Urothelium cell line (cell line): ENCODE measurements at regions not wholly inside any gene's neighbourhood (a gene's known extent, or its start where the extent isn't known, plus 50 kb on each side); places are given as distances from the start of the nearest gene placed in this dataset.
"Not testable (repeated sequence)": the region's sequence is repeated elsewhere in the genome, so short reads cannot be mapped to it uniquely, and the experiment has no call there.

Experiments
- DNase-seq: peaks from one replicate; pipeline ENCODE4 v3.0.0; 2011; ENCODE audit warnings: low spot score, mixed read lengths
- FAIRE-seq: peaks from 2 replicates; lab custom pipeline; 2011; peaks lifted over from hg19 to GRCh38; lab: Jason Lieb, UNC

GRCh38 chr1:65059930-65060538 lies 88.0 kb upstream of the AK4 start:
- FAIRE-seq (no peak), DNase-seq (peak; percentile 27)

GRCh38 chr1:65062339-65062738 lies 85.7 kb upstream of the AK4 start:
- FAIRE-seq (no peak), DNase-seq (no peak)

- FAIRE-seq: no peak
- no peak for DNase-seq
Measured at GRCh38 chr1:65063025-65063424, 85.0 kb upstream of the AK4 start.

- DNase-seq: no peak
- no peak for FAIRE-seq
Measured at GRCh38 chr1:65064981-65065380, 83.0 kb upstream of the AK4 start.

- FAIRE-seq (no peak), DNase-seq (peak; percentile 46)
Measured at GRCh38 chr1:65065524-65066418, 82.2 kb upstream of the AK4 start.

- FAIRE-seq: no peak
- DNase-seq: no peak
Measured at GRCh38 chr1:65066419-65066765, 81.6 kb upstream of the AK4 start.

GRCh38 chr1:65066766-65067490 lies 81.1 kb upstream of the AK4 start:
- DNase-seq (peak; percentile 80), FAIRE-seq (no peak)

GRCh38 chr1:65067491-65068201 lies 80.4 kb upstream of the AK4 start:
- FAIRE-seq (no peak), DNase-seq (peak; percentile 55)

- DNase-seq: no peak
Measured at GRCh38 chr1:65068202-65069010, 79.6 kb upstream of the AK4 start.

GRCh38 chr1:65069011-65069565 lies 78.9 kb upstream of the AK4 start:
- DNase-seq: no peak
- FAIRE-seq: no peak

More at GRCh38 chr1:65068202-65069010, 79.6 kb upstream of the AK4 start:
- no peak for FAIRE-seq

GRCh38 chr1:65072845-65073244 lies 75.2 kb upstream of the AK4 start:
- FAIRE-seq: no peak
- no peak for DNase-seq

- FAIRE-seq (no peak), DNase-seq (peak; percentile 46)
Measured at GRCh38 chr1:65075123-65075976, 72.7 kb upstream of the AK4 start.

- DNase-seq: no peak
- no peak for FAIRE-seq
Measured at GRCh38 chr1:65077369-65077768, 70.6 kb upstream of the AK4 start.

- FAIRE-seq: no peak
Measured at GRCh38 chr1:65079941-65080340, 68.1 kb upstream of the AK4 start.

GRCh38 chr1:65082346-65083040 lies 65.5 kb upstream of the AK4 start:
- FAIRE-seq (no peak), DNase-seq (no peak)

More at GRCh38 chr1:65079941-65080340, 68.1 kb upstream of the AK4 start:
- DNase-seq: no peak

GRCh38 chr1:65083263-65083896 lies 64.6 kb upstream of the AK4 start:
- no peak for DNase-seq
- no peak for FAIRE-seq

- FAIRE-seq: no peak
- no peak for DNase-seq
Measured at GRCh38 chr1:65084066-65084465, 63.9 kb upstream of the AK4 start.

- not testable (repeated sequence) for DNase-seq, FAIRE-seq
Measured at GRCh38 chr1:65087519-65087918, 60.5 kb upstream of the AK4 start.
